OCI-LY3 (cell line): ENCODE measurements at regions not wholly inside any gene's neighbourhood (a gene's known extent, or its start where the extent isn't known, plus 50 kb on each side); places are given as distances from the start of the nearest gene placed in this dataset.
A peak's percentile ranks its signal among the peaks of the same experiment; 100 is the strongest.

ENCODE experiments used
- H2AFZ ChIP-seq: fragments of 200-600, 300-600 bp; shearing (Covaris generic); 2 replicates; pipeline ENCODE4 v1.6.0; 2014; ENCODE audit warnings: antibody characterized with exemption, low read depth, low read length
- H3K27ac ChIP-seq: fragments of 200-600, 300-600 bp; sonication (generic); 2 replicates; pipeline ENCODE4 v1.5.1; 2014; ENCODE audit warnings: mild to moderate bottlenecking, low read length, moderate library complexity, mixed read lengths
- H3K27me3 ChIP-seq: fragments of 200-600, 300-600 bp; sonication (generic); 2 replicates; pipeline ENCODE4 v1.6.1; 2014; ENCODE audit warnings: low read depth, low read length, mixed read lengths
- H3K36me3 ChIP-seq: fragments of 200-600, 300-600 bp; sonication (generic); replicated peaks from 2 replicates; pipeline ENCODE3; 2014; ENCODE audit warnings: low read depth, low read length, mixed read lengths
- H3K4me1 ChIP-seq: fragments of 300-600, 200-600 bp; sonication (generic); 2 replicates; pipeline ENCODE4 v1.6.1; 2014; ENCODE audit warnings: low read length, mixed read lengths
- H3K4me2 ChIP-seq: fragments of 200-600, 300-600 bp; sonication (generic); 2 replicates; pipeline ENCODE4 v1.6.1; 2014; ENCODE audit warnings: low read length, mixed read lengths
- H3K4me3 ChIP-seq: fragments of 300-600, 200-600 bp; sonication (generic); 2 replicates; pipeline ENCODE4 v1.5.1; 2014; ENCODE audit warnings: antibody characterized with exemption, mild to moderate bottlenecking, low read length, moderate library complexity
- H3K79me2 ChIP-seq: fragments of 300-600, 200-600 bp; shearing (Covaris generic); 2 replicates; pipeline ENCODE4 v1.6.1; 2014; ENCODE audit warnings: mild to moderate bottlenecking, low read length, mixed read lengths
- H3K9ac ChIP-seq: fragments of 300-600, 200-600 bp; shearing (Covaris generic); 2 replicates; pipeline ENCODE4 v1.6.0; 2014; ENCODE audit warnings: mild to moderate bottlenecking, low read length, moderate library complexity
- H3K9me3 ChIP-seq: fragments of 200-600, 300-600 bp; shearing (Covaris generic); 2 replicates; pipeline ENCODE4 v1.6.1; 2014; ENCODE audit warnings: low read length, mixed read lengths; ENCODE audit not compliant: insufficient read depth
- H4K20me1 ChIP-seq: fragments of 200-600, 300-600 bp; sonication (generic); 2 replicates; pipeline ENCODE4 v1.6.1; 2016; ENCODE audit warnings: low read length, mixed read lengths; ENCODE audit not compliant: insufficient read depth
- EZH2phosphoT487 ChIP-seq: fragments of 200-600 bp; shearing (Covaris generic); IDR thresholded peaks from 2 replicates; pipeline ENCODE4 v1.6.1; 2018; ENCODE audit warnings: antibody characterized with exemption, mixed run types, low read depth
- TF ChIP-seq, protein P1 (sequence below): fragments of 200-600, 300-600 bp; sonication (generic); IDR thresholded peaks from 2 replicates; pipeline ENCODE4 v1.5.1; 2014; ENCODE audit warnings: antibody characterized with exemption, low read length, low read depth

DNA sequence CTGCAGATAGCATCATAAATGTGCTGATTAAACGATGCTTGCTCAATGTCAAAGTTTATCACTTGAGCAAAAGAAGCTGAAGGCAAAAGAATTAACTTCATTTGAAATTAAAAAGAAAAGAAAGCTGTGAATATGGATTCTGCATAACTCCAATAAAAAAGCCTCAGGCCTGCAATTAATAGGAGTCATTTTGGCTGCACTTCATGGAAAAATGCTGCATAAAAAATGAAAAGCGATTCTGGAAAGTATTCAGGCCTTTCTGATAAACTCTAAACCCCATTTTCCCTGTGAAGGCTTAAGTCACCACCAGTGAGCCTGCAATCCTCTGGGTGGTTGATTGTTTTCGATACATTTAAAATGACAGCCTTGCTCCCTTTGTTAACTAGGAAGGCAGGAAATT lies 1793.4 kb downstream of the SUCLG1 start:
- no peaks in the 10 kb centered on the region for H3K4me1 ChIP-seq
- no peaks in the 10 kb centered on the region for H4K20me1 ChIP-seq
- 0 out of 2 replicates have a peak overlapping the region, but pooled peaks have one; percentile 25 for H2AFZ ChIP-seq
- H3K9me3 ChIP-seq = no peaks in the 10 kb centered on the region
- no peaks in the 10 kb centered on the region for H3K27me3 ChIP-seq
- no peak overlapping the region for H3K4me2 ChIP-seq
- no peak overlapping the region for H3K9ac ChIP-seq
- no peaks in the 10 kb centered on the region for H3K79me2 ChIP-seq
- TF ChIP-seq, protein P1, sequence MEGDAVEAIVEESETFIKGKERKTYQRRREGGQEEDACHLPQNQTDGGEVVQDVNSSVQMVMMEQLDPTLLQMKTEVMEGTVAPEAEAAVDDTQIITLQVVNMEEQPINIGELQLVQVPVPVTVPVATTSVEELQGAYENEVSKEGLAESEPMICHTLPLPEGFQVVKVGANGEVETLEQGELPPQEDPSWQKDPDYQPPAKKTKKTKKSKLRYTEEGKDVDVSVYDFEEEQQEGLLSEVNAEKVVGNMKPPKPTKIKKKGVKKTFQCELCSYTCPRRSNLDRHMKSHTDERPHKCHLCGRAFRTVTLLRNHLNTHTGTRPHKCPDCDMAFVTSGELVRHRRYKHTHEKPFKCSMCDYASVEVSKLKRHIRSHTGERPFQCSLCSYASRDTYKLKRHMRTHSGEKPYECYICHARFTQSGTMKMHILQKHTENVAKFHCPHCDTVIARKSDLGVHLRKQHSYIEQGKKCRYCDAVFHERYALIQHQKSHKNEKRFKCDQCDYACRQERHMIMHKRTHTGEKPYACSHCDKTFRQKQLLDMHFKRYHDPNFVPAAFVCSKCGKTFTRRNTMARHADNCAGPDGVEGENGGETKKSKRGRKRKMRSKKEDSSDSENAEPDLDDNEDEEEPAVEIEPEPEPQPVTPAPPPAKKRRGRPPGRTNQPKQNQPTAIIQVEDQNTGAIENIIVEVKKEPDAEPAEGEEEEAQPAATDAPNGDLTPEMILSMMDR = no peak
- TF ChIP-seq EZH2phosphoT487 = no peak
- H3K4me3 ChIP-seq = no peak overlapping the region
- no peak overlapping the region for H3K27ac ChIP-seq
- no peaks in the 10 kb centered on the region for H3K36me3 ChIP-seq

DNA sequence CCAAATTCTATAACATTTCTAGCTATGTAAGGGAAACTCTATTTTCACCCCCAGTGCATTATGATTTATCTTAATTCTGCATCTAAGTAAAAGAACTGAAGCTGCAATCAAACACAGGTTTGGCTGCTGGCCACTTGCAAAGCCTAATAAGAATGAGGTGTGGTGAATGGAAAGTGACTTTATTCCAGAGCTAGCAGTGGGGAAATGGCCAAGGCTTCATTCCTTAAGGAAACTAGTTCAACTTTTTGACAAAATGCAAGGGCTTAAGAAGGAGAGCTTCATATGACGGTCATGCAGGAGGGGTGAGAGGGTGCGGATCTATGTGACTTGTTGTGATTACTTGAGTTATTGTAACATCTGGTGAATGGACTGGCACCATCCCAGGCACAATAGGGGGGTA lies 1802.0 kb downstream of the SUCLG1 start:
- H3K4me2 ChIP-seq = no peak overlapping the region
- TF ChIP-seq, protein P1 = no peak
- TF ChIP-seq EZH2phosphoT487 = no peak
- H3K36me3 ChIP-seq = no peaks in the 10 kb centered on the region
- no peaks in the 10 kb centered on the region for H3K79me2 ChIP-seq
- no peak overlapping the region for H2AFZ ChIP-seq
- H4K20me1 ChIP-seq = no peaks in the 10 kb centered on the region
- H3K4me1 ChIP-seq = no peaks in the 10 kb centered on the region
- no peak overlapping the region for H3K27ac ChIP-seq
- H3K9ac ChIP-seq = no peak overlapping the region
- no peaks in the 10 kb centered on the region for H3K9me3 ChIP-seq
- H3K4me3 ChIP-seq = no peak overlapping the region
- H3K27me3 ChIP-seq = no peaks in the 10 kb centered on the region

DNA sequence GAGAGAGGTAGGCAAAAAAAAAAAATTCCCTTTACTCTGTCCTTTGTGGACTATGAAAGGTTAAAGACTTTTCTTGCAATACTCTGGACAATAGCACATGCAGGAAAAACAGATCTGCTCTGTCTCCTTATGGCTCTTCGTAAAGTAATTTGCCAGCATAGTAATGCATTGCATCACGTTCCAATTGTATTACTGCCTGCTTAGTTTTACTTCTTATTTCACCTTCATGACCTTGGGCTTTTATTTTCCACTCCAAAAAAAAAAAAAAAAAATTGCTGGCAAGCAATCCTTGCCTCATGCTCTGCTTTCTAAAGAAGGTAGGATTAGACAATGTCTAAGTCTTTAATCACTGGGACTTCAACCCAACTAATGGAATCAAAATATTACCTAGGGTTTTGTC lies 1802.7 kb downstream of the SUCLG1 start:
- H3K4me1 ChIP-seq = no peaks in the 10 kb centered on the region
- H3K4me2 ChIP-seq = no peak overlapping the region
- H3K9me3 ChIP-seq = no peaks in the 10 kb centered on the region
- H4K20me1 ChIP-seq = no peaks in the 10 kb centered on the region
- TF ChIP-seq, protein P1 = no peak
- no peak for TF ChIP-seq EZH2phosphoT487
- no peak overlapping the region for H3K4me3 ChIP-seq
- no peaks in the 10 kb centered on the region for H3K36me3 ChIP-seq
- no peak overlapping the region for H3K27ac ChIP-seq
- H3K27me3 ChIP-seq = no peaks in the 10 kb centered on the region
- no peak overlapping the region for H3K9ac ChIP-seq
- H2AFZ ChIP-seq = no peak overlapping the region
- no peaks in the 10 kb centered on the region for H3K79me2 ChIP-seq

DNA sequence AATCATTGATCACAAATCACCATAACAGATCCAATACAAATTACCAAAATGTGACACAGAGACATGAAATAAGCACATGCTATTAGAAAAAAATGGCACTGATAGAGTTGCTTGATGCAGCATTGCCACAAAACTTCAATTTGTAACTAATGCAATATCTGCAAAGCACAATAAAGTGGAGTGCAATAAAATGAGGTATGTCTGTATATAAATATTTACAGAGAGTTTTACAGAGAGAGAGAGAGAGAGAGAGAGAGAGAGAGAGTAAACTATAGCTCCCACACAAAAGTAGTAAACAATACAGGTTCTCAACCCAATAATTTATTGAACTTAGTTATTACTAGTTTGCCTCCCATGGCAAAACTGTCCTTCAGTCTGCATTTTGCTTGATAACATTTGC lies 1807.0 kb downstream of the SUCLG1 start:
- Histone ChIP-seq H3K79me2 (no peaks in the 10 kb centered on the region), H3K4me3 (no peak overlapping the region), H2AFZ (no peak overlapping the region), H3K27ac (no peak overlapping the region), H3K27me3 (no peaks in the 10 kb centered on the region), H3K4me1 (no peaks in the 10 kb centered on the region), H4K20me1 (no peaks in the 10 kb centered on the region), H3K9me3 (no peaks in the 10 kb centered on the region), H3K36me3 (no peaks in the 10 kb centered on the region), H3K9ac (no peak overlapping the region), H3K4me2 (no peak overlapping the region)
- TF ChIP-seq, protein P1 = no peak
- no peak for TF ChIP-seq EZH2phosphoT487
